NOMO-1 treated with dmso at 0.1 percent for 144 hours (cell line): ENCODE measurements at regions not wholly inside any gene's neighbourhood (a gene's known extent, or its start where the extent isn't known, plus 50 kb on each side); places are given as distances from the start of the nearest gene placed in this dataset.

Source experiments
- DNase-seq: peaks from one replicate; lab custom pipeline; 2025; ENCODE audit not compliant: unreplicated experiment; lab: John Stamatoyannopoulos, UW

- no peak for DNase-seq
These were observed 335.8 kb downstream of the EPHA7 start for GRCh38 chr6:93083337-93084230.

- DNase-seq = no peak
These were observed 337.5 kb downstream of the EPHA7 start for GRCh38 chr6:93081901-93082300.

GRCh38 chr6:93079061-93079460 lies 340.3 kb downstream of the EPHA7 start:
- DNase-seq = no peak

- no peak for DNase-seq
These were observed 345.5 kb downstream of the EPHA7 start for GRCh38 chr6:93073811-93074210.

- no peak for DNase-seq
These were observed 349.5 kb downstream of the EPHA7 start for GRCh38 chr6:93069856-93070255.

- DNase-seq = no peak
These were observed 359.4 kb downstream of the EPHA7 start for GRCh38 chr6:93059911-93060310.

- DNase-seq = no peak
These were observed 361.8 kb downstream of the EPHA7 start for GRCh38 chr6:93057584-93057983.

- DNase-seq = no peak
These were observed 371.0 kb downstream of the EPHA7 start for GRCh38 chr6:93048381-93048780.

GRCh38 chr6:93047033-93047432 lies 372.3 kb downstream of the EPHA7 start:
- DNase-seq = no peak

- DNase-seq = no peak
These were observed 374.2 kb downstream of the EPHA7 start for GRCh38 chr6:93045156-93045555.

GRCh38 chr6:93040375-93040774 lies 379.0 kb downstream of the EPHA7 start:
- no peak for DNase-seq

GRCh38 chr6:93036835-93037234 lies 382.5 kb downstream of the EPHA7 start:
- DNase-seq = no peak

- no peak for DNase-seq
These were observed 383.6 kb downstream of the EPHA7 start for GRCh38 chr6:93035756-93036155.

- no peak for DNase-seq
These were observed 398.0 kb downstream of the EPHA7 start for GRCh38 chr6:93021235-93021915.

GRCh38 chr6:93017626-93018025 lies 401.7 kb downstream of the EPHA7 start:
- no peak for DNase-seq

GRCh38 chr6:93017213-93017612 lies 402.1 kb downstream of the EPHA7 start:
- DNase-seq = no peak

GRCh38 chr6:93013054-93013453 lies 406.3 kb downstream of the EPHA7 start:
- DNase-seq = no peak

GRCh38 chr6:93008375-93008774 lies 411.0 kb downstream of the EPHA7 start:
- no peak for DNase-seq

- no peak for DNase-seq
These were observed 429.7 kb downstream of the EPHA7 start for GRCh38 chr6:92989656-92990055.

GRCh38 chr6:92979281-92979680 lies 440.1 kb downstream of the EPHA7 start:
- no peak for DNase-seq

GRCh38 chr6:92977018-92977417 lies 442.3 kb downstream of the EPHA7 start:
- DNase-seq = no peak

GRCh38 chr6:92967362-92967761 lies 452.0 kb downstream of the EPHA7 start:
- no peak for DNase-seq
